Inferior parietal cortex (tissue), 1 donor: ENCODE measurements at regions not wholly inside any gene's neighbourhood (a gene's known extent, or its start where the extent isn't known, plus 50 kb on each side); places are given as distances from the start of the nearest gene placed in this dataset.

Experiments used
- DNase-seq: peaks from one replicate; pipeline ENCODE4 v3.0.0-alpha.2; 2016; ENCODE audit errors: extremely low spot score

DNA sequence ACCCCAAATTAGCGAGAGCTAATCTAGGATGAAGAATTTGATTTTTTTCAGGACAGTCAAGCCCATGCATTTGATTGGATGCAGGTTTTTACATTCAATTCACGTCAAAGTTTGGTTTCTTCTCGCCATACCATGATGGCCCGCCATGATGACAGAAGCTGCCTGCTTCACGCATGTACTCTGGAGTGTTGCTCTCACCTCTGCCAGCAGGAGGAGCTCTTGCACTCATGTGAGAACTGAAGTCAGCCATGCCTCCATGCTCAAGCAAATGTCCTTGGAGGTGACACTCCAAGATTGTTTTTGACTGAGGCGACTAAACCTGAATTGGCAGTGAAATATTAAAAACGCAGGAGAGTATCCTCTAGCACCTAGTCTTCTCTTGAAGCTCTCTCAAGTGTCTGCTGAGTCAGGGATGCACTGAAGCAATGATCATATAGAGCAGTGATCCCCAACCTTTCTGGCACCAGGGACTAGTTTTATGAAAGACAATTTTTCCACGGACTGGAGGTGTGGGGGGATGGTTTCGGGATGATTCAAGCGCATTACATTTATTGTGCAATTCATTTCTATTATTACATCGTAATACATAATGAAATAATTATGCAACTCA, 120.9 kb downstream of the SAMMSON start:
- peak; percentile 46 for DNase-seq

DNA sequence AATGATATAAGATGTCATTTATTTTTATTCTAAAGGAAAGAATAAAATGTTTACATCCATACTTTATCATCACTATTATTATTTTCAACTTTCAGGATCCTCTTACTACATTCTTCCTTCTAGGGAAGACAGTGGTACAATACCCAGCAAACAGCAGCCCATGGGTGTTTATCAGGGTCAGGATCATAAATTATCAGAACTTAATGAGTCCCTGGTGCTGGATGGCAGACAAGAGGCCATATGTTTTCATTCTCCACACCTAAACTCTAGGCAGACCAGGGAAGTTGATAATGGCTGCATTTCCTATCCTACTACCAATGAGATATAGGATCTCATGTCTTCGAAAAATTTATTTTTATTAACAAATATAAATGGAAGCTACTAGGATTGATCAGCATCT, 127.7 kb downstream of the SAMMSON start:
- DNase-seq = no peak

GRCh38 chr3:70137366-70137765, 137.8 kb downstream of the SAMMSON start:
- DNase-seq = no peak

GRCh38 chr3:70138606-70139005, 139.1 kb downstream of the SAMMSON start:
- no peak for DNase-seq
